KMS-11 (cell line): ENCODE measurements at regions not wholly inside any gene's neighbourhood (a gene's known extent, or its start where the extent isn't known, plus 50 kb on each side); places are given as distances from the start of the nearest gene placed in this dataset.

Experiments
- H2AFZ ChIP-seq: fragments of 200-600 bp; sonication (generic); 2 replicates; pipeline ENCODE4 v1.6.1; 2016; ENCODE audit warnings: antibody characterized with exemption, mixed run types, low read depth
- H3K27ac ChIP-seq: fragments of 200-600 bp; sonication (generic); 2 replicates; pipeline ENCODE4 v1.6.1; 2016; ENCODE audit warnings: mild to moderate bottlenecking, mixed run types
- H3K27me3 ChIP-seq: fragments of 200-600 bp; sonication (generic); 2 replicates; pipeline ENCODE4 v1.6.1; 2017; ENCODE audit warnings: mild to moderate bottlenecking, low read depth, mixed run types, moderate library complexity; ENCODE audit not compliant: insufficient read depth
- H3K36me3 ChIP-seq: fragments of 200-600 bp; sonication (generic); 2 replicates; pipeline ENCODE4 v1.6.1; 2017; ENCODE audit warnings: mild to moderate bottlenecking, mixed run types; ENCODE audit not compliant: insufficient read depth
- H3K4me1 ChIP-seq: fragments of 200-600 bp; sonication (generic); 2 replicates; pipeline ENCODE4 v1.6.1; 2016; ENCODE audit warnings: mild to moderate bottlenecking, low read depth, mixed run types; ENCODE audit not compliant: poor library complexity, severe bottlenecking
- H3K4me2 ChIP-seq: fragments of 200-600 bp; sonication (generic); 2 replicates; pipeline ENCODE4 v1.7.0; 2016; ENCODE audit warnings: mild to moderate bottlenecking, mixed run types
- H3K4me3 ChIP-seq: fragments of 200-600 bp; sonication (generic); IDR thresholded peaks from 2 replicates; pipeline ENCODE4 v1.6.1; 2017; ENCODE audit warnings: low read depth, low read length, mixed read lengths; ENCODE audit not compliant: insufficient read depth
- H3K79me2 ChIP-seq: fragments of 200-600 bp; sonication (generic); 2 replicates; pipeline ENCODE4 v1.6.1; 2016; ENCODE audit warnings: low read depth, mixed run types; ENCODE audit not compliant: insufficient read depth
- H3K9ac ChIP-seq: fragments of 200-600 bp; sonication (generic); 2 replicates; pipeline ENCODE4 v1.6.1; 2016; ENCODE audit warnings: mild to moderate bottlenecking, mixed run types
- H4K20me1 ChIP-seq: fragments of 200-600 bp; sonication (generic); 2 replicates; pipeline ENCODE4 v1.6.1; 2016; ENCODE audit warnings: mild to moderate bottlenecking, mixed run types; ENCODE audit not compliant: insufficient read depth
- CTCF ChIP-seq: fragments of 200-600 bp; sonication (generic); conservative IDR thresholded peaks from 2 replicates; pipeline ENCODE4 v1.6.1; 2017; ENCODE audit warnings: low read depth, mild to moderate bottlenecking, antibody characterized with exemption, low read length, moderate library complexity, mixed read lengths

DNA sequence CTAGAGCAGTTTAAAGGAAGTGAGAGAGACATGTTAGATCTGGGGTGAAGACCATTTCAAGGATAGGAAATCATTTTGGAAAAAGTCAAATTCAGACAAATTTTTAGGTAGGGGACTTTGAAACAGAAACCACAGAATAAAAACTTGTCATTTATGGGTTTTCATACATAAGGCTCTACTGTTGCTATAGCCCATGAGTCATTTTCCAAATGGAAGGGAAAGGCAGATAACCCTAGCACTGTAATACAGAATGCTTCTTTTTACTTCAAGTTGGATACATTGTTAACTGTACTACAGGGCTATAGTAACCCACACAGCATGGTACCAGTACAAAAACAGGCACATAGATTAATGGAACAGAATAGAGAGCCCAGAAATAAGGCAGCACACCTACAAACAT lies 455.4 kb downstream of the EBF1 start:
- H3K36me3 ChIP-seq, result no peaks in the 10 kb centered on the region
- H4K20me1 ChIP-seq, result no peaks in the 10 kb centered on the region
- H3K27ac ChIP-seq, result no peak overlapping the region
- H3K9ac ChIP-seq, result no peak overlapping the region
- H3K4me3 ChIP-seq, result no peak overlapping the region
- H3K27me3 ChIP-seq, result no peaks in the 10 kb centered on the region
- H3K4me2 ChIP-seq, result no peak overlapping the region
- H3K79me2 ChIP-seq, result no peaks in the 10 kb centered on the region
- TF ChIP-seq CTCF, result no peak
- no peaks in the 10 kb centered on the region for H3K4me1 ChIP-seq
- no peak overlapping the region for H2AFZ ChIP-seq

DNA sequence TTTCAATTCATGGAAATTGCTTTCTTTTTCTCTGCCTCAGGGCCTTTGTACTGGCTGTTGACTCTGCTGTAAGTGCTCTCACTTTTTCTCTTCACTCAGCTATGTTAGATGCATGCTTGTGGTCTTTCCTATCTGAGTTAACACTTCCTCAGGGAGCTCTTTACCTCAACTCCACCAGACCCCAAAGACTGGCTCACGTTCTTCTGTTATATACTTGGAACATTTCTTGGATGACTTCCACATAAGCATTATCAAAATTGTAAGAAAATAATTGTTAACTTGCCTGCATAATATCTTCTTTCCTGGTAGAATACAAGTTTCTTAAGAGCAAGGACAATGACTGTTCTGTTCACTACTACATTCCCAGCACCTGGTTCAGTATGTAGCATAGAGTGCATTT lies 455.9 kb downstream of the EBF1 start:
- TF ChIP-seq CTCF, result no peak
- Histone ChIP-seq H3K27me3 (no peaks in the 10 kb centered on the region), H3K36me3 (no peaks in the 10 kb centered on the region)

DNA sequence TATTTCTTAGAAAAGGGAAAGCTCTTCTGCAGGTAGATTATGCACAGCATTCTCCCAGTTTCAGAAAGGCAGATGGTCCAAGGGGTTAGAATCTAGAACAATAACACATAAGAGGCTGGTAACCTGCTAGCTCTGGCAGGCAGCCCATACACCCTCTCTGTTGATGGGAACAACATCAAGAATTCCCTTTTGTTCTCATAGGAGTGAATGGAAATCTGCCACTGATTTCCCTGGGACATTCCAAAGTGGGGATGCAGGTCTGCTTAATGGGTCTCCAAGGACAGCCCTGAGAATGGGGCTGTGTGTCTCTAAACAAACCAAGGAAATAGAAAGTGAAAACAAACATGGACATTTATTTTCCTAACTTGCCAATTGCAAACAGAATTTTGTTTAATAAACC lies 456.8 kb downstream of the EBF1 start:
- Histone ChIP-seq H3K4me1 (no peaks in the 10 kb centered on the region), H3K9ac (no peak overlapping the region), H3K27me3 (no peaks in the 10 kb centered on the region), H2AFZ (no peak overlapping the region), H3K27ac (no peak overlapping the region), H3K79me2 (no peaks in the 10 kb centered on the region), H3K36me3 (no peaks in the 10 kb centered on the region), H3K4me3 (no peak overlapping the region), H3K4me2 (no peak overlapping the region), H4K20me1 (no peaks in the 10 kb centered on the region)
- no peak for TF ChIP-seq CTCF

More for the DNA sequence above, 455.9 kb downstream of the EBF1 start:
- no peaks in the 10 kb centered on the region for H4K20me1 ChIP-seq
- H2AFZ ChIP-seq, result no peak overlapping the region
- no peaks in the 10 kb centered on the region for H3K4me1 ChIP-seq
- no peak overlapping the region for H3K4me3 ChIP-seq
- H3K4me2 ChIP-seq, result no peak overlapping the region
- H3K79me2 ChIP-seq, result no peaks in the 10 kb centered on the region
- H3K27ac ChIP-seq, result no peak overlapping the region
- no peak overlapping the region for H3K9ac ChIP-seq

DNA sequence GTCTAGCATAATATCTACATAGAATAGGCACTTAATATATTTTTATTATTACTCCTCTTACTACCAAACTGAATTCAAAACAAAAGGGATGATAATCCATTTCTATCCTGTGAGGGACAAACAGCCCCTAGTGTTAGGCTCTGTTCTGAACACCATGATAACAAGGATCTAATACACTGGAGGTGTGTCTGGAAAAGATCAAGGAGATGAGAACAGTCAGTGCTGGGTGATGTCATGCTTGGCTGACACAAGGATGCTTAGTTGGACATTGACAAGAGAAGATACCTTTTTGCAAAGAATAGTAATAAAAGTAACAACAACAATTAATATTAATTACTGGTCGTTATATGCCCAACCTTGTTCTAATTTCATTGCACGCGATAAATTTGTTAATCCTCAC lies 458.7 kb downstream of the EBF1 start:
- no peaks in the 10 kb centered on the region for H3K36me3 ChIP-seq
- H3K4me2 ChIP-seq, result no peak overlapping the region
- no peak overlapping the region for H3K4me3 ChIP-seq
- no peaks in the 10 kb centered on the region for H3K79me2 ChIP-seq
- no peak overlapping the region for H2AFZ ChIP-seq
- no peak overlapping the region for H3K27ac ChIP-seq
- no peak overlapping the region for H3K9ac ChIP-seq
- no peak for TF ChIP-seq CTCF
- no peaks in the 10 kb centered on the region for H3K4me1 ChIP-seq
- no peaks in the 10 kb centered on the region for H3K27me3 ChIP-seq
- H4K20me1 ChIP-seq, result no peaks in the 10 kb centered on the region

DNA sequence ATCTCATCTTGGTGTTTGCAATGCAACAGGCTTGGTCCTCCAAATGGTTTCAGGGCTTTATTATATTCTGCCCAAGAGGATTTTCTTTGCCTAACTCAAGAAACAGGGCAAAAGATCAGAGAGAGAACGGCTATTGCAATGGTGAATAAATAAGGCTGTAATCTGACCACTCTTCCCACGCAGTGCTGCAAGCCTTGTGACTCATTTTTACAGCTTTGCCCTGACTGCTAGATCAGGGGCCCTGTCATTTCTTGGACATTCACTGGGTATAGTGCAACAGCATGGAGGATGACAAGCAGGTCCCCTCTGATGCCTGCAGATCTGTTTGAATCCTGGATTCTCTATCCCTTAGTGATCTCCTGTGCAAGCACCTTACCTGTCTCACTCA lies 459.1 kb downstream of the EBF1 start:
- Histone ChIP-seq H2AFZ (no peak overlapping the region), H3K4me2 (no peak overlapping the region), H3K9ac (no peak overlapping the region), H3K27me3 (no peaks in the 10 kb centered on the region), H3K4me1 (no peaks in the 10 kb centered on the region), H3K4me3 (no peak overlapping the region), H3K79me2 (no peaks in the 10 kb centered on the region), H4K20me1 (no peaks in the 10 kb centered on the region), H3K36me3 (no peaks in the 10 kb centered on the region), H3K27ac (no peak overlapping the region)
- no peak for TF ChIP-seq CTCF
